ENCODE measurements at regions not wholly inside any gene's neighbourhood (a gene's known extent, or its start where the extent isn't known, plus 50 kb on each side); places are given as distances from the start of the nearest gene placed in this dataset.
"Not testable (repeated sequence)": the region's sequence is repeated elsewhere in the genome, so short reads cannot be mapped to it uniquely, and the experiment has no call there.

DNA sequence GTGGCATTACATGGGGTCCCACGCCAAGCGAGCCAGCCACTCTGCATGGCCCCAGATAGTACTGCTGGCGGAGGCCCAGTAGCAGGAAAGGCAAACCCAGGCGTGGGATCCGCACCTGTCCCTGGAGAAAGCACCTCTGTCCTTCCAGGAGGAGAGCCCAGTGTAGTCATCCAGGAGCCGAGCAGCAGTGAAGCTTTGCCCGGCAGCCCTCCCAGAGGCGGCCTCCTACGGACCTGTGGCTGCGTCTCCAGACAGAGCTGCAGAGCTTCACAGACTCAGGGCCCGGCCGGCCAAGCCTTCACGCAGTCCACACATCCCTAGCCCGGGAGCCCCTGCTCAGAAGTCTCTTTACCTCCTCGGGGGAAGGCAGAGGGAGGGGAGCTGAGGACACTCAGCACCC is 100.8 kb upstream of the PPP1R26 start:
- FAIRE-seq, result no peak
- no peak for DNase-seq (ENCODE audit: insufficient read length, low spot score)
- TF ChIP-seq POU2F2 (IDR thresholded peaks at IDR 0.05; ENCODE audit: low read depth, low read length) (no peak), TAF1 (IDR thresholded peaks at IDR 0.05; ENCODE audit: low read depth, low read length) (no peak), SPI1 (IDR thresholded peaks at IDR 0.05; ENCODE audit: low read depth, low read length) (no peak), PAX5 (IDR thresholded peaks at IDR 0.05; ENCODE audit: insufficient read depth, low read length, severe bottlenecking) (no peak), POLR2AphosphoS5 (IDR thresholded peaks at IDR 0.05; ENCODE audit: low read depth, low read length) (no peak), POLR2A (IDR thresholded peaks at IDR 0.05; ENCODE audit: low read depth, low read length) (no peak)

DNA sequence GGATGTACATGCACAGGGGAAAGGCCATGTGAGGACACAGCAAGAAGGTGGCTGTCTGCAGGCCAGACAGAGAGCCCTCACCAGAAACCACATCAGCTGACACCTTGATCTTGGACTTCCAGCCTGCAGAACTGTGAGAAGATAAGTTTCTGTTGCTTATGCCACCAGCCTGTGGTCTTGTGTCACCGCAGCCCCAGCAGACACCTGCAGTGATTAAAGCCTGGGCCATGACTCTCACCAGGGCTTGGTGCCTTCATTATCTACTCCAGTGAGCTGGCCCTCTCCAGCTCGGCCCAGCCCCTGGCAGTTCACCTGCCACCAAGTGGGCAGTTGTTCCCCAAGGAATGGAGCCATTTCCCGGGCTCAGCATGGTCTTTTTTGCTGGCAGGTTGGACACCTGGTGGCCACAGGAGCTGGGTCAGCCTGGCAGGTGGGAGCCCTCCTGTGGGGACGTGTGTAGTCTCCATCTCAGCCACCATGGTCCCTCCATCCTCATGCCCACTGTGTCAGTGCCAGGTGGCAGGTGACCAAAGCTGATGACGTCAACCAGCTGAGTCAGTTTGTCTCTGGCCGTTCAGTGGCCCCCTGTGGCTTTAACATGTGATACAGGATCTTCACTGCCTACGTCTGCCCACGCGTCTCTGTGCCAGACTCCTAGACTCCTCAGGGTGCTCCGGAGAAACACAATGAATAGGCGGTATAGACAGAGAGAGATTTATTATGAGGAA is 99.9 kb upstream of the PPP1R26 start:
- TF ChIP-seq SPI1 (IDR thresholded peaks at IDR 0.05; ENCODE audit: low read depth, low read length) (no peak), POLR2AphosphoS5 (IDR thresholded peaks at IDR 0.05; ENCODE audit: low read depth, low read length) (no peak)
- DNase-seq (ENCODE audit: insufficient read length, low spot score) (no peak), FAIRE-seq (no peak)

DNA sequence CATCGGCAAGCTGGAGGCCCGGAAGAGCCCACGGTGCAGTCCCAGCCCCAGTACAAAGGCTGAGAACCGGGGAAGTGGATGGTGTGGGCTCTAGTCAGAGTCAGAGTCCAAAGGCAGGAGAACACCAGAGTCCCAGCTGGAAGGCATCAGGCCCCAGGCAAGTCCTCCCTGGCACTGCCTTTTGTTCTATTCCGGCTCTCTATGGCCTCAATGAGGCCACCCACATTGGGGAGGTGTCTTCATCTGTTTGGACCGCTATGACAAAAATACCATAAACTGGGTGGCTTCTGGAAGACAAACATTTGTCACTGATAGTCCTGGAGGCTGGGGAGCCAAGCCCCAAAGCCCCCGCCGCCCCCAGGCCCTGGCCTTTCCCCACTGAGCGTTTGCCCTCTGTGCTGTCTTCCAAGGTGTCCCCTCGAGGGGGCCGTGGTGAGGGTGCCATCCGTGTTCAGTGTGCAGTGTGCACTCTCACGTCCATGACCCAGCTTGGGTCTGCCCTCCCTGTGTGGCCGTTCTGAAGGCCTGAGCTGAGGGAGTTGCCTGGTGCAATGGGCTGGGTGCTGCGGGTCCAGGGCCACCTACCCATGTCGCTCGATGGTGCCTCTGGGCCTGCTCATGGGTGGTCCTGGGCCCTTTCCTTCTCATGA is 99.1 kb upstream of the PPP1R26 start:
- TF ChIP-seq POU2F2 (IDR thresholded peaks at IDR 0.05; ENCODE audit: low read depth, low read length), result no peak
- no peak for TF ChIP-seq SPI1 (IDR thresholded peaks at IDR 0.05; ENCODE audit: low read depth, low read length)
- no peak for TF ChIP-seq TAF1 (IDR thresholded peaks at IDR 0.05; ENCODE audit: low read depth, low read length)
- TF ChIP-seq POLR2A (IDR thresholded peaks at IDR 0.05; ENCODE audit: low read depth, low read length), result no peak
- TF ChIP-seq PAX5 (IDR thresholded peaks at IDR 0.05; ENCODE audit: insufficient read depth, low read length, severe bottlenecking), result no peak
- no peak for TF ChIP-seq POLR2AphosphoS5 (IDR thresholded peaks at IDR 0.05; ENCODE audit: low read depth, low read length)
- FAIRE-seq (no peak), DNase-seq (ENCODE audit: insufficient read length, low spot score) (no peak)

DNA sequence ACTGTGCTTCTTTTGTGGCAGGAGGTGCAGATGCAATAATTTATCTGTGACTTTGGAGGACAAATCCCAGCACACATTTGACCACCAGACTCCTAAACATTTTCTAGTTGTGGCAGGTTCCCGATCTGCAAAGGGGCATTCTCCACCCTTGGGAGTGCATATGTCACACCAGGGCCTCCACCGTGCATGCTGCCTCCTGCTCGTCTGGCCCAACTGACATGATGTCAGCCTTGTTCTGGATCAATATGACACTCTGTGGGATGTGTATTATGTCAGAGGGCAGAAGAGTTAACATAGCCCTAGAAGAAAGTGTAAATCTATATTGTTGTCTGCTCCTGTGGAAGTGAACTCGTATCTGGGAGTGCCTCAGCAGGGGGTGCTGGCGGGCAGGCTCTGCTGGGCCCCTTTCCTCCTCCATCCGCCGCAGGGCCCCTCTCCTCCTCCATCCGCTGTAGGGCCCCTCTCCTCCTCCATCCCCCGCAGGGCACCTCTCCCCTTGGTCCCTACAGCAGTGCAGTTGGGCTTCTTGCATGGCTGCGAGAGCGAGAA is 97.7 kb upstream of the PPP1R26 start:
- FAIRE-seq (no peak), DNase-seq (ENCODE audit: insufficient read length, low spot score) (no peak)
- no peak for TF ChIP-seq POLR2AphosphoS5 (IDR thresholded peaks at IDR 0.05; ENCODE audit: low read depth, low read length)
- TF ChIP-seq PAX5 (IDR thresholded peaks at IDR 0.05; ENCODE audit: insufficient read depth, low read length, severe bottlenecking), result no peak
- TF ChIP-seq POLR2A (IDR thresholded peaks at IDR 0.05; ENCODE audit: low read depth, low read length), result no peak
- no peak for TF ChIP-seq TAF1 (IDR thresholded peaks at IDR 0.05; ENCODE audit: low read depth, low read length)
- no peak for TF ChIP-seq SPI1 (IDR thresholded peaks at IDR 0.05; ENCODE audit: low read depth, low read length)
- TF ChIP-seq POU2F2 (IDR thresholded peaks at IDR 0.05; ENCODE audit: low read depth, low read length), result no peak

DNA sequence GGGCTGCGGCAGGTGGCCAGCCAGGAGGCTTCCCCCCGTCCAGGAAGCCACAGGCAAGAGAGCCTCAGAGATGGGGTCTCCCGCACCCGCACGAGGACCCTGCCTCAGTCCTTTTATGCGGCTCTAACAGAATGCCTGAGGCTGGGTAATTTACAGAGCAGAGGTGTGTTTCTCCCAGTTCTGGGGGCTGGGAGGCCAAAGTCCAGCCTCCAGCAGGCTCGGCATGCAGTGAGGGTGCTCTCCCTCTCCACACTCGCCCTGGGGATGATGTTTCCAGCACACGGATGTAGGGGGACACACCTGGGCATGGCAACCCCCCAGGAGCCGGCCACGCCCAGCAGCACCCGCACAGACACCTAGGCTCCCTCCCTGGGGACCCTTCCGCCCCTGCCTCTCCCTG is 95.4 kb upstream of the PPP1R26 start:
- FAIRE-seq (no peak), DNase-seq (ENCODE audit: insufficient read length, low spot score) (no peak)

DNA sequence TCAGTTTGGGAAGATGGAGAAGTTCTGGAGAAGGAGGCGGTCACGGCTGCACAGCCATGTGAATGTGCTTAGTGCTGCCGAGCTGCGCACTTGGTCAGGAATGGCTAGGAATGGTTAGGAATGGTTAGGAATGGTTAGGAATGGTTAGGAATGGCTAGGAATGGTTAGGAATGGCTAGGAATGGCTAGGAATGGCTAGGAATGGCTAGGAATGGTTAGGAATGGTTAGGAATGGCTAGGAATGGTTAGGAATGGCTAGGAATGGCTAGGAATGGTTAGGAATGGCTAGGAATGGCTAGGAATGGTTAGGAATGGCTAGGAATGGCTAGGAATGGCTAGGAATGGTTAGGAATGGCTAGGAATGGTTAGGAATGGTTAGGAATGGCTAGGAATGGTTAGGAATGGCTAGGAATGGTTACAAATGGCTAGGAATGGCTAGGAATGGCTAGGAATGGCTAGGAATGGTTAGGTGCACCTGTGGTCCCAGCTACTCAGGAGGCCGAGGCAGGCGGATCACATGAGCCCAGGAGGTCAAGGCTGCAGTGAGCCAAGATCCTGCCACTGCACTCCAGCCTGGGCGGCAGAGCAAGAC is 94.7 kb upstream of the PPP1R26 start:
- not testable (repeated sequence) for DNase-seq (ENCODE audit: insufficient read length, low spot score); FAIRE-seq

More for the DNA sequence above, 95.4 kb upstream of the PPP1R26 start:
- TF ChIP-seq POLR2A (IDR thresholded peaks at IDR 0.05; ENCODE audit: low read depth, low read length) (no peak), POLR2AphosphoS5 (IDR thresholded peaks at IDR 0.05; ENCODE audit: low read depth, low read length) (no peak), PAX5 (IDR thresholded peaks at IDR 0.05; ENCODE audit: insufficient read depth, low read length, severe bottlenecking) (no peak), SPI1 (IDR thresholded peaks at IDR 0.05; ENCODE audit: low read depth, low read length) (no peak), TAF1 (IDR thresholded peaks at IDR 0.05; ENCODE audit: low read depth, low read length) (no peak), POU2F2 (IDR thresholded peaks at IDR 0.05; ENCODE audit: low read depth, low read length) (no peak)

DNA sequence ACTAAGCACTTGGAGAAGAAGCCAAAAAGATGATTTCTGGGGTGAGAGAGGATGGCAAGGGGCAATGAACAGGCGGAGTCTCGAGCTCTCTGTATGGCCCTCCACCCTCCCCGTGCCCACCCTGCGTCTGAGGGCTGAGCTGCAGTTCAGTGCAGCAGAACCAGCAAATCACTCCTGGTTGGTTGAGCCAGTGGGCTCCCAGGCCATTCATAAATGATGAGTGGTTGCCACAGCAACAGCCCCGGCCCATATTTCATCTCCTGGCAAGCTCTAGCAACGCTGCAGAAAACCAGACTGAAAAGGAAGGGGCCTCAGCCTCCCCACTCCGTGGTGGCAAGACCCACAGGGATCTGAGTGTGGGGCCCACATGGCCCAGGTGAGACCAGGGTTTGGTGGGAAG is 93.8 kb upstream of the PPP1R26 start:
- FAIRE-seq (no peak), DNase-seq (ENCODE audit: insufficient read length, low spot score) (no peak)
- TF ChIP-seq TAF1 (IDR thresholded peaks at IDR 0.05; ENCODE audit: low read depth, low read length), result no peak
- TF ChIP-seq PAX5 (IDR thresholded peaks at IDR 0.05; ENCODE audit: insufficient read depth, low read length, severe bottlenecking), result no peak
- no peak for TF ChIP-seq SPI1 (IDR thresholded peaks at IDR 0.05; ENCODE audit: low read depth, low read length)
- no peak for TF ChIP-seq POLR2AphosphoS5 (IDR thresholded peaks at IDR 0.05; ENCODE audit: low read depth, low read length)
- no peak for TF ChIP-seq POLR2A (IDR thresholded peaks at IDR 0.05; ENCODE audit: low read depth, low read length)
- no peak for TF ChIP-seq POU2F2 (IDR thresholded peaks at IDR 0.05; ENCODE audit: low read depth, low read length)

DNA sequence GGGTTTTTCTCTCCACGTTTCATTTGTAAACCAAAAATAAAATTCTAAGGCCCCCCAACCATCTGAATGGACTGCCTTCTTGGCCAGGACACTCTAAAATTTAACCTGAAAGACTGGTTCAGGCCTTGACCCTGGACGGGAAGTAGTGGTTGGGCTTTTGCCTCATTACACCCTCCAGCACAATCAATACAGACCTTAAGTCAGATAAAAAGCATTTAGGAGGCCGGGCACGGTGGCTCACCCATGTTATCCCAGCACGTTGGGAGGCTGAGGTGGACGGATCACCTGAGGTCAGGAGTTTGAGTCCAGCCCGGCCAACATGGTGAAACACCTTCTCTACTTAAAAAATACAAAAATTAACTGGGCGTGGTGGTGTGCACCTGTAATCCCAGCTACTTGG is 91.6 kb upstream of the PPP1R26 start:
- TF ChIP-seq SPI1 (IDR thresholded peaks at IDR 0.05; ENCODE audit: low read depth, low read length), result no peak
- no peak for TF ChIP-seq POLR2AphosphoS5 (IDR thresholded peaks at IDR 0.05; ENCODE audit: low read depth, low read length)
- no peak for TF ChIP-seq PAX5 (IDR thresholded peaks at IDR 0.05; ENCODE audit: insufficient read depth, low read length, severe bottlenecking)
- no peak for TF ChIP-seq POU2F2 (IDR thresholded peaks at IDR 0.05; ENCODE audit: low read depth, low read length)
- no peak for TF ChIP-seq TAF1 (IDR thresholded peaks at IDR 0.05; ENCODE audit: low read depth, low read length)
- TF ChIP-seq POLR2A (IDR thresholded peaks at IDR 0.05; ENCODE audit: low read depth, low read length), result no peak
- DNase-seq (ENCODE audit: insufficient read length, low spot score) (no peak), FAIRE-seq (no peak)

DNA sequence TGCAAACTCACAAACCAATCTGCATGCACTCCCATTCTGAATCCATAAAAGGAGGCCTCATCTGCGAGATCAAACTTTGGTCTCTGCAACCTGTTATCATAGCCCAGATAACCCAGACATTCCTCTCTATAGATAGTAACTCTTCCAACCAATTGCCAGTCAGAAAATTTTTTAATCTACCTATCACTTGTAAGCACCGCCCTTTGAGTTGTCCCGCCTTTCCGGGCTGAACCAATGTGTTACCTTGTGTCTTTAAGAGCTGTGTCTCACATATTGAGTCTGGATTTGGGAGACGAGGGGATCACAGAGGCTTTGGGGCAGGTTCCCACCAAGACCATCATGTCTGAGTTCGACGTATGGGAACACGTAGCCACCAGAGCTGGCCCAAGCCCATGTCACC is 91.1 kb upstream of the PPP1R26 start:
- FAIRE-seq, result no peak
- DNase-seq (ENCODE audit: insufficient read length, low spot score), result no peak
- TF ChIP-seq POLR2AphosphoS5 (IDR thresholded peaks at IDR 0.05; ENCODE audit: low read depth, low read length) (no peak), POU2F2 (IDR thresholded peaks at IDR 0.05; ENCODE audit: low read depth, low read length) (no peak), POLR2A (IDR thresholded peaks at IDR 0.05; ENCODE audit: low read depth, low read length) (no peak), TAF1 (IDR thresholded peaks at IDR 0.05; ENCODE audit: low read depth, low read length) (no peak), SPI1 (IDR thresholded peaks at IDR 0.05; ENCODE audit: low read depth, low read length) (no peak)
